ENCODE measurements at regions not wholly inside any gene's neighbourhood (a gene's known extent, or its start where the extent isn't known, plus 50 kb on each side); places are given as distances from the start of the nearest gene placed in this dataset.

DNA sequence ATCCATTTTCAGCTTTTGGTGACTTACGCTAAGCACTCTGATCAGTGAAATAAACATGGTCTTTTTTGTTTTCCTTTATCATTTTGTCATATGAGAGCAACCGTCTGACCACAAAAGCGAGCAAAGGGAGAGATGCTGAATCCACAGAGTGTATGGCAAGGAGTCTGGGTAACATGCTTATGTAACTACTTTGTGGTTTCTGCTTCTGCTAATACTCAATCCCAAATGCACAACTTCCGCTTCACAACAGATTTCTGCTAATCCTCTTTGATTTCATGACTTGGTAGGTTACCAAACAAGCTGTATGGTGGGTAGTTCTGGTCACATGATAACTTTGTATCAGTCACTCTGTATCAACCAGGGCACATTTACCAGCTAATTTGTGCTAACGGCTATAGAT lies 908.4 kb upstream of the CRIM1 start:
- TF ChIP-seq CTCF (IDR thresholded peaks at IDR 0.05) (no peak), POLR2AphosphoS5 (IDR thresholded peaks at IDR 0.05) (no peak)
